Activated T-helper 9 cell treated with anti-CD3 and anti-CD28 coated beads, Interleukin-2, amount 50 U/mL, for 16 hours (primary cell): ENCODE measurements at regions not wholly inside any gene's neighbourhood (a gene's known extent, or its start where the extent isn't known, plus 50 kb on each side); places are given as distances from the start of the nearest gene placed in this dataset.
"Not testable (repeated sequence)": the region's sequence is repeated elsewhere in the genome, so short reads cannot be mapped to it uniquely, and the experiment has no call there.

ENCODE experiments used
- DNase-seq: peaks from one replicate; pipeline ENCODE4 v3.0.0-alpha.2; 2020; ENCODE audit warnings: low read depth

GRCh38 chr2:111620281-111620680 is 263.7 kb downstream of the ANAPC1 start:
- no peak for DNase-seq

DNA sequence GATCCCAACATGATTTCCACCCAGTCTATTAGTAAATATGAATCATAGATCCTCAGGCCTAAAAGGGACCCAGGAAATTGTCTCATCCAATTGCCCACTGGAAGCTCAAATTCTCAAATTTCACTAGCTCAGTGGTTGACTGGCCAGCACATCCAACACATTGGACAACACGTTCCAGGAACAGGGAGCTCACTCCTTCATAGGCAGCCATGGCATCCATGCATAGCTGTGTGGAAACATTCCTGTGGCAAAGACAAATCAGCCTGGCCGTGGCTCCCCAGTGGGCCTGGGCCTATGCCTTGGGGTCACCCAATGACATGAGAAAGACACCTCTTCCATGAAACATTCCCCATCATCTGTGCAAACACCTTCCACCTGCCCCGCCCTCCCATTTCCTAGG is 261.1 kb downstream of the ANAPC1 start:
- DNase-seq: no peak

GRCh38 chr2:111623380-111623779 is 260.6 kb downstream of the ANAPC1 start:
- DNase-seq: no peak

GRCh38 chr2:111624411-111625156 is 259.4 kb downstream of the ANAPC1 start:
- DNase-seq: no peak

- DNase-seq: not testable (repeated sequence)
Measured at GRCh38 chr2:111625157-111625537, 258.8 kb downstream of the ANAPC1 start.

DNA sequence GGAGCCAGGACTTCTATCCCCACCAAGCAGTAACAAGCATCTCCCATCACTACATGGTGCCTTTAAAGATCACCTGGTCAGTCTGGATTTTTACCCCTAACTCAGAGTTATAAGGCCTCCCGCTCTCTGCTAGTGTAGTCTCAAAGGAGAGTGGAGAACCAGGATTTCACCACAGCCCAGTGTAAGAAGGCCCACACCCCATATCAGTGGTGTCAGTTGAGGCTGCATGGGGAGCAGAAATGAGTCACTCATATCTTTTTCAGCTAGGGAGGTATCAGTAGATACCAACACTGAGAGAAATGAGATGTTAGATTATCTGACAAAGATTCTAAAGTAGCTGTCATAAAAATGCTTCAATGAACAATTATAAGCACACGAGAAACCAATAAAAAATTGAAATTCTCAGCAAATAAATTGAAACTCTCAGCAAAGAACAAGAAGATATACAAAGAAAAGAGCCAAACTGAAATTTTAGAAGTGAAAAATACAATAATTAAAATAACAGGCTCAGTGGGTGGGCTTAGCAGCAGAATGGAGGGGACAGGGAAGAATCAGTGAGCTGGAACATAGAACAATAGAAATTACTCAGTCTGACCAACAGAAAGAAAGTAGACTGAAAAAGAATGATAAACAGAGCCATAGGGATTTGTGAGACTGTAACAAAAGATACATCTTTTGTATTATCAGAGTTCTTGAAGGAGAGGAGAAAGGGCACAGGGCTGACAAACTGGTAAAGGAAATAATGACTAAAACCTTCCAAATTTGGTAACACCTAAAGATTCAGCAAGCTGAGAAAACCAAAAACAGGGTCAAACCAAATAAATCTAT is 257.7 kb downstream of the ANAPC1 start:
- no peak for DNase-seq

DNA sequence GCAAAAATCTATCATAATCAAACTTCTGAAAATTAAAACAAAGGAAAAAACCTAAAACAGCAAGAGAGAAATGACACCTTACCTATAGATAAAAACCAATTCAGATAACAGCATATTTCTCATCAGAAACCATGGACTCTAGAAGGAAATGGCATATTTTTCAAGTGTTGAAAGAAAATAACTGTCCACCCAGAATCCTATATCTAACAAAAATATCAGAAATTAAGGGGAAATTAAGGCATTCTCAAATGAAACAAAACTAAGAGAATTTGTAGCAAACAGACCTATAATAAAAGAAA is 257.2 kb downstream of the ANAPC1 start:
- no peak for DNase-seq

DNA sequence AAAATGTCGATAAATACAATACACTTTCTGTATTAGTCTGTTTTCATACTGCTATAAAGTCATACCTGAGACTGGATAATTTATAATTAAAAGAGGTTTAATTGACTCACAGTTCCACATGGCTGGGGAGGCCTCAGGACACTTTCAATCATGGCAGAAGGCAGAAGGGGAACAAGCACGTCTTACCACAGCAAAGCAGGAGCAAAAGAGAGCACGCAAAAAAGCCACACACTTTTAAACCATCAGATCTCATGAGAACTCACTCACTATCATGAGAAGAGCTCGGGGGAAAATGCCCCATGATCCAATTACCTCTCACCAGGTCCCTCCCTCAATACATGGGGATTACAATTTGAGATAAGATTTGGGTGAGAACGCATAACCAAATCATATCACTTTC is 256.7 kb downstream of the ANAPC1 start:
- DNase-seq: no peak

- no peak for DNase-seq
Measured at GRCh38 chr2:111628221-111628620, 255.8 kb downstream of the ANAPC1 start.

DNA sequence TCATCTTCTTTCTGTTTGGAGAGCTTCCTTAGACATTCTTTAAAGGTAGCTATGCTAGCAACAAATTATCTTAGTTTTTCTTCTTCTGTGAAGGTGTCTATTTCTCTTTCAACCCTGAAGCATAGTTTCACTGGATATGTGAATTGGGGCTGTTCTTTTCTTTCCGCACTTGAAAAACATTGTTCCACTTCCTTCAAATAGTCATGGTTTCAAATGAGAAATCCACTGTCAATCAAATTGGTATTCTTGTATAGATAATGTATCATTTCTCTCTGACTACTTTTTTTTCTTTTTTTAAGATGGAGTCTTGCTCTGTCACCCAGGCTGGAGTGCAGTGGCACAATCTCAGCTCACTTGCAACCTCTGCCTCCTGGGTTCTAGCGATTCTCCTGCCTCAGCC is 254.0 kb downstream of the ANAPC1 start:
- DNase-seq: no peak

GRCh38 chr2:111632661-111633060 is 251.3 kb downstream of the ANAPC1 start:
- no peak for DNase-seq

- DNase-seq: no peak
Measured at GRCh38 chr2:111633189-111633588, 250.8 kb downstream of the ANAPC1 start.

DNA sequence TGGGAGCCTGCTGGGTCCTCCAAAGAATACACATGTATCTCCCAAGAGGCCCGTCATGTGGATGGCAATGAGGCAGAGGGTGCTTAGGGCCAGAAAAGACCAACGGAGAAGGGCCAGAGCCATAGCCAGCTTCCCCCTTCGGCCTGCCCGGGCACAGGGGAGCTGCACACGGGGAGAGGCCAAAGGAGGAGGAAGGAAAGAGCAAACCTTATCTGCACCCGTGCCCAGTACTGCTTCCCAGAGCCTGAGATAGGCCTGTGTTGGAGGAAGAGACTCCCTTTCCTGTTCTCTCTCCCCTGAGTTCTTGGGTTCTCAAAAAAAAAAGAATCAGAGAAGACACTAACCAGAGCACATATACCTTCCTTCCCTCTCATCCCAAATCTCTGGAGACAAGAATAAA is 250.3 kb downstream of the ANAPC1 start:
- DNase-seq: no peak

GRCh38 chr2:111634050-111634794 is 249.8 kb downstream of the ANAPC1 start:
- no peak for DNase-seq

DNA sequence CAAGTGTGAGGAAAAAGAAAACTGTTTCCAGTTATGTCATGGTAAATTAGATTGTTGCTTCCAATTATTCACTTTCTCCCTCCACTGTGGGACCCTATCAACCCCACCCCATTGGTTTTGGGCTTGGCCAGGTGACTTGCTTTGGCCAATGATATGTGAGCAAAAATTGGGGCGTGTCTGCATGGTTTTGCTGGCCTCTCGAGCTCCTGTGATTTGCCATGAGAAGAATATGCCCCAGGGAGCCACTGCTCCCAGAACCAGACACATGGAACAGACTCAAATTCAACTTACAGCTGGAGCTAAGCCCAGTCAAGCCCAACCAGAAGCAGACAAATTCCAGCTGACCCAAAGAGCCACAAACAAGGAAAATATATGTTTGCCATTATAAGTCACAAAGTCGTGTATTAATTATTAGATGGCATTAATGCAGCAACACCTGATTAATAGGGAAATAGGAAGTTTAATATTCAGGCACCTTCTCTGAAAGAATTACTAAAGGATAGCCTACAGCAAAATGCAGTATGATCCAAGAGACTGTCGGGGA is 248.9 kb downstream of the ANAPC1 start:
- no peak for DNase-seq

DNA sequence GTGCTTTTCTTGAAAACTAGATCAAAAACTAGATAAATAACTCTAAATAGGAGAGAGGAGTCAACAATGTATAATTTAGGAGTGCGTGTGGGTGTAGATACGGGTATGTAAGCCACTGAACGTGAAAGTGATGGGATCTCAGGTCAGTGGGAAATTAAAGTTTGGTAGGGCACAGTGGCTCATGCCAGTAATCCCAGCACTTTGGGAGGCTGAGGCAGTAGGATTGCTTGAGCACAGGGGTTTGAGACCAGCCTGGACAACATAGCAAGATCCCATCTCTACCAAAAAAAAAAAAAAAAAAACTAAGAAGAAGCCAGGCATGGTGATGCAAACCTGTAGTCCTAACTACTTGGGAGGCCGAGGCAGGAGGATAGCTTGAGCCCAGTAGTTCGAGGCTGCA is 247.1 kb downstream of the ANAPC1 start:
- DNase-seq: no peak

- DNase-seq: no peak
Measured at GRCh38 chr2:111638274-111638877, 245.6 kb downstream of the ANAPC1 start.

GRCh38 chr2:111640480-111640879 is 243.5 kb downstream of the ANAPC1 start:
- no peak for DNase-seq

DNA sequence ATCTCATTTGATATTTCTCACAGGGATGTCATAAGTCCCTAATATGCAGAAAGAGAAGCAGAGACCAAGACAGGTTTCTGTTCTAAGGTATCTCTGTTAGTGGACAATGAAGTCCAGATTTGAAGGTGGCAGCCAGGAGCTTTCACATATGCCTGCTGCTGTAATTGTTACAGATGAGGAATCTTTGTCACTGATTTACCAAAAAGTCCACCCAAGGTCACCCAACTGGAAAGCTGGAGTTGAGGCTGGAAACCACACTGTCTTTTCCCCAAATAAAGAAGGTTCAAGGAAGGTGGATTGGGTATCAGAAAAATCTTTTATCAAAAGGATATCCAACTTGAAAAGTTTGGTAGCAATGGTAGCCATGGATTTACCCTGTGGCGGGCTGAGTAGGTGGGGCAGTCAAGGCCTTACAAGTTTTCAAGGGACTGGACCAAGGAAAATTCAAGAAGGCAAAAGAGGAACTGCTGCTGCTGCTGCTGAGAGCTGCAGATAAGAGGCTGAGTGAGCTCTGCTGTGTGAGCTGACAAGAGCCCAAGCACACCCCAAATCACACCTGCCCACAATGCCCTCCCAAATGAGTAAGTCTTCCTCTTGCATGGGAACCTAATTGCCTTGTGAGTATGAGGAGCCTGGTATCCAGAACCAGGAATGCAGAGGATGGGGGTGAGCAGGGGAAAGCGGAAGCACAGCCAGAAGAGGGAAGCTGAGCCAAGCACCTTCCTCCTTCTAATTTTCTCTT is 241.2 kb downstream of the ANAPC1 start:
- no peak for DNase-seq

- no peak for DNase-seq
Measured at GRCh38 chr2:111643759-111644158, 240.2 kb downstream of the ANAPC1 start.

GRCh38 chr2:111647359-111647758 is 236.6 kb downstream of the ANAPC1 start:
- no peak for DNase-seq

DNA sequence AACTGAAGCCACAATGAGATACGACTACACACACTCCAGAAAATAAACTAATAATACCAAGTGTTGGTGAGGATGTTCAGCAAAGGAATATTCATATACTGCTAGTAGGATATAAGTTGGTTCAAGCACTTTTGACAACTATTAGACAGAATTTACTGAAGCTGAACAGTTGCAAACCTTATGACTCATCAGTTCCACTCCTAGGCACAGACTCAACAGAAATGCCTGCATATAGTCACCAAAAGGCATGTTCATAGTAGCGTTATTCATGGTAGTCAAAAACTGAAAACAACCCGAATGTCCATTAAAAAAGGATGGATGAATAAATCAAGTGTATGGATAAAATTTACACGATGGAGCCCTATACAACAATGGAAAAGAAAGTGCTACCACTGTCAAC is 232.0 kb downstream of the ANAPC1 start:
- no peak for DNase-seq
